Stimulated activated CD4-positive, alpha-beta T cell treated with anti-CD3 and anti-CD28 coated beads, Interleukin-1b, Interleukin-23, amount 100 ng/mL, for 4 hours (primary cell): ENCODE measurements at regions not wholly inside any gene's neighbourhood (a gene's known extent, or its start where the extent isn't known, plus 50 kb on each side); places are given as distances from the start of the nearest gene placed in this dataset.
"Not testable (repeated sequence)": the region's sequence is repeated elsewhere in the genome, so short reads cannot be mapped to it uniquely, and the experiment has no call there.

Experiments used
- DNase-seq, 2 donors: peaks; one replicate each; pipeline ENCODE4 v3.0.0-alpha.2; 2020; ENCODE audit warnings: low read depth in 2 of 2

GRCh38 chr12:127155935-127156619 is 1110.9 kb upstream of the TMEM132C start:
- not testable (repeated sequence) for DNase-seq

DNA sequence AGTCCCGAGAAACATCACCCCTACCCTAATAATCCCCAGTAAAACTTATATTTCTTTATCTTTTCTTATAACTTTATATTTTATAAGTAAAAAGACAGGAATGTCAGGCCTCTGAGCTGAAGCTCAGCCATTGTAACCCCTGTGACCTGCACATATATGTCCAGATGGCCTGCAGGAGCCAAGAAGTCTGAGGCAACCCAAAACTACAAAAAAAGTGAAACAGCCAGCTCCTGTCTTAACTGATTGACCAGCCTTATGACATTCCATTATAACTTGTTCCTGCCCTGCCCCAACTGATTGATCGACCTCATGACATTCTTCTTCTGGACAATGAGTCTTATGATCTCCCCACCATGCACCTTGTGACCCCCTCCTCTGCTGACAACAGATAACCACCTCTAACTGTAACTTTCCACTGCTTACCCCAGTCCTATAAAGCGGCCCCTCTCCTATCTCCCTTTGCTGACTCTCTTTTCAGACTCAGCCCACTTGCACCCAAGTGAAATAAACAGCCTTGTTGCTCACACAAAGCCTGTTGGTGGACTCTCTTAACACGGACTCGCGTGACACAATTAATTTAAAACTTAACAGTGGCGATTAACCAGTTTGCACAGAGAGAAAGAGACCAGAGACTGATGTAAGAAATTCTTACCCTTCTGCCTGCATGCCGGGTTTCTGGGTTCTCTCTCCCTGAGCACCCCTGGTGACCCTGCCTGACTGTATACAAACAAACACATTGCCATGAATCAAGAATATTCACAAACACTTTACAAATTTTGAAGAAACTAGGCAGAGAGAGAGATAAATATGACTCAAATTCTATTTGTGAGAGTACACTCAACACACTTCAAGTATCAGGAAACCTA is 1109.2 kb upstream of the TMEM132C start:
- DNase-seq = not testable (repeated sequence)

DNA sequence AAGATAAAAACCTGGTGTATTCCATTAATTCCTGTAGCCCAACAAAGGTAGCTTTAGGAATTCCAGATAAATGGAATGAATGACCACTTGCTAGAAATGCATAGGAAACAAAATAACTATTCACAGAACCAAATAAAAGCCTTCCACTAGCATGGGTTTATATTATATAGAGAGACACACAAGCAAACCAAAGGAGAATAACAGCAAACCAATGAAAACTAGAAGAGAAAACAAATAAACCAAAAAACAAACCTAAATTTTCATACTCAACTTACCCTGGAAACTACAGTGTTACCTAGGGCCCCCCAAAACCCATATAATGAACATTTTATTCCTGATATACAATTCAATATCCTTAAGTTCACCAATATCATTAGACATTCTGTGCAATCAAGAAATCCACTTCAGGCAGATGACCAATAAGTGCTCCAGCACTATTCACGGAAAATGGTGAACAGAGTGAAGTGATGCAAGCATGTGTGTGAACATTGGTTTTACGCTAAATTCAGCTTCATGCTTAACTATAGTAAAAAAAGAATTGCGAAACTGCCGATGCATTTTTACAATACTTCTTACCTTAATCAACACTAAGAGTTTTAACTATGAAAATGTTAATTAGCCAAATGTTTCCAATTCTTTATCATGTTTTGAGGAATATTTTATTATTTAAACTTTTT is 1108.4 kb upstream of the TMEM132C start:
- no peak for DNase-seq

DNA sequence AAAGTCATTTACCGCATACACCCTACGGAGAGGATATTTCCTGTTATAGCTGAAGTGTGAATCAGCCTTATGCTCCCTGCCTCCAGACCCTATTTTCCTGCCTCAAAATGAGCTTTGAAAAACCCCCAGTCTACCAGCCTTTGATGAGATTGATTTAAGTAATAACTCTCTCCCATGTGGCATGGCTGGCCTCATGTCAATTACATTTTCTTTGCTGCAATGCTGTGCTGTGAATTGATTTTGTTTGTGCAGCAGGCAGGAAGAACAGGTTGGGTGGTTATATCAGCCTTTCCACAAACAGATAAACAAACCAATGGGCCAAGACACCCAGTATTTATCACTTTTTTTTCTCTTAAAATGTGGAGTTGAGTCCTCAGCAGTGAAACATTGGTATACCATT is 1105.5 kb upstream of the TMEM132C start:
- DNase-seq = no peak

- no peak for DNase-seq
Observed at GRCh38 chr12:127162307-127162706, 1104.7 kb upstream of the TMEM132C start.

DNA sequence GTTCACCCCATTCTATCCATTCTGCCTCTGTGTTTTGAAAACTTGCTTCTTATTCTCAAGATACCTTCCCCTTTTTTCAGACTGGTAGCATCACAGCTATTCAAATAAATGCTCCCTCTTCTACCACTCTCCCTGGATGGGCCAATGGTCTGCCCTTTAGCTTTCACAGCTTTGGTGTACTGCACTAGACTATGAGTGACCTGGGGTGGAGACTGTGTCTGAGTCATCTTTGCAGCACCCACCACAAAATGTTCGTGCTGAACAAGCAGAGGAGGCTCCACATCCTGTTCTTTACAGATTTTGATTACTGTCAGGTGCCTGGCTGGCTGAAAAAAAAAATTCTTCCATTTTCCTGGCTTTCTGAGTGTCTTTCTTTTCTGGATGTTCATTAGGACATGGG is 1104.1 kb upstream of the TMEM132C start:
- peak in 1 of 2 donors; percentile 20 for DNase-seq

- DNase-seq = peak; percentile 63 to 83
Observed at GRCh38 chr12:127165567-127166392, 1101.2 kb upstream of the TMEM132C start.

DNA sequence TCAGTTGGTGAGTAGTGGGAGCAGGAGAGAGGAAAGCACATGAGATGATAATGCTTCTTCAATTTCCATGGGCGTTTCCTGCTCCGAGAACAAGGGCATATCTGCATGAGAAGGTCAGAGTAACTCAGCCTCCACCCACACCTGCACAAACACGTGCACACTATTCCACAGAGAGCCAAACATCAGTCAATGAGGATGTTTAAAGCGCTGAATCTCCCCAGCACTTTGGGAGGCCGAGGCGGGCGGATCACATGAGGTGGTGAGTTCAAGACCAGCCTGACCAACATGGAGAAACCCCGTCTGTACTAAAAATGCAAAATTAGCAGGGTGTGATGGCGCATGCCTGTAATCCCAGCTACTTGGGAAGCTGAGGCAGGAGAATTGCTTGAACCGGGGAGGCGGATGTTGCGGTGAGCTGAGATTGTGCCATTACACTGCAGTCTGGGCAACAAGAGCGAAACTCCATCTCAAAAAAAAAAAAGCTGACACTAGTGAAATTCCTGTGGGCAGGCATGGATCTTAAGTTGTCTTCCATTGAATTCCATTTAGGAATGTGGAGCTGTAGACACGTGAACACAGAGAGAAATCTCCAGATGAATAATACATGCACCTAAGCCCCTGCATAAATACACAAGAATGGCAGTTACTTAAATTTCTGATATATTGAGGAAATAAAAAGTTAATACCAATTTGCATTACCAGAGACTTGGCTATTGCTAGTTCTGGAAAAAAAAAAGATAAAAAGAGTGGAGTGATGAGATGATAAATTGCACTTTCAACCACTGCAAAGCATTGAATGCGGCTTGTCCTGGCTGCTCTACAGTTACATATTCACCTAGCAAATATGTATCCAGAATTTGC is 1097.4 kb upstream of the TMEM132C start:
- DNase-seq = no peak

- no peak for DNase-seq
Observed at GRCh38 chr12:127170226-127171180, 1096.5 kb upstream of the TMEM132C start.

GRCh38 chr12:127172861-127173260 is 1094.1 kb upstream of the TMEM132C start:
- DNase-seq = no peak

- DNase-seq = not testable (repeated sequence)
Observed at GRCh38 chr12:127173971-127174370, 1093.0 kb upstream of the TMEM132C start.

- DNase-seq = no peak
Observed at GRCh38 chr12:127174881-127175280, 1092.1 kb upstream of the TMEM132C start.

GRCh38 chr12:127175361-127175760 is 1091.6 kb upstream of the TMEM132C start:
- no peak for DNase-seq

DNA sequence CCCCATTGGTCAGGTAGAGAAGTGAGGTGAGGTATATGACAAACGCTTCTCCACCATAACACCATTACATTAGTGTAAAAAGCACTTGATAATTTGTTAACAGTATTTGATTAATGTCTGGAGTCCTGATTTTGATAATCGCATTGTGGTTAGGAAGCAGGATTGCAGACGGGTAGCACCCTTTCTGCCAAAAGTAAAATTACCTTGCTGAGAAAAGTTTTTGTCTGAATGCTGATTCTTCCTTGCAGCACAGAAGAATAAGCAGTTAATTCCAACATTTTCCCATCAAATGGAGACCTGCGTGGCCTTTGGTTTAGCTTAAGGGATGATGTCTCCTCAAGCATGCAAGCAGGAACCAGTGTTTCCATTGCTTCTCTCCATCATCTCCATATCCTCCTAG is 1090.2 kb upstream of the TMEM132C start:
- no peak for DNase-seq

- no peak for DNase-seq
Observed at GRCh38 chr12:127178052-127178451, 1088.9 kb upstream of the TMEM132C start.

- DNase-seq = no peak
Observed at GRCh38 chr12:127178463-127178862, 1088.5 kb upstream of the TMEM132C start.

DNA sequence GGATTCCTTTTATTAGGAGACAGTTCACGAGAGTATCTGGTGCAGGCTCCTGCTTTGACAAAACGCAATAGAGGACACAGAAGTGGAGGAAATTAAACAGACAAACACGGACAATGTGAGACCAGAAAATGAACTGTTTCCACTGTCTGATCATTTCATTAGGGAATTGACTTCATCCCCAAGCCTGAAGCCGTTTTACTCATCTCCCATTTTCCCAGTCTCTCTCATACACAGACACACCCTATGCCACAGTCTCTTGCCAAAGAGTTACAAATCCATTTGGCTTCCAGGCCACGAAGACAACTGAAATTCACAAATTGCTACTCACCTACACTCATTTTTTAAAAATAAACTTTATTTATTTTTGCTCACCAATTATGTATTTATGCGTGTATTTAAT is 1087.8 kb upstream of the TMEM132C start:
- no peak for DNase-seq

DNA sequence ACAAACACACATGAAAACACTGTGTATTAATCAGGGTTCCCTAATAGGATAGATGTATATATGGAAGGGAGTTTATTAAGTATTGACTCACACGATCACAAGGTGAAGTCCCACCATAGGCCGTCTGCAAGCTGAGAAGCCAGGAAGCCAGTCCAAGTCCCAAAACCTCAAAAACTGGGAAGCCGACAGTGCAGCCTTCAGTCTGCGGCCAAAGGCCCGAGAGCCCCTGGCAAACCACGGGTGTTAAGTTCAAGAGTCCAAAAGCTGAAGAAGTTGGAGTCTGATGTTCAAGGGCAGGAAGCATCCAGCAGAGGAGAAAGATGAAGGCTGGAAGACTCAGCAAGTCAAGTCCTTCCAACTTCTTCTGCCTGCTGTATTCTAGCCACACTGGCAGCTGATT is 1085.0 kb upstream of the TMEM132C start:
- DNase-seq = no peak

- DNase-seq = no peak
Observed at GRCh38 chr12:127189992-127190391, 1077.0 kb upstream of the TMEM132C start.

- DNase-seq = no peak
Observed at GRCh38 chr12:127191129-127191528, 1075.8 kb upstream of the TMEM132C start.
